ENCODE measurements at regions not wholly inside any gene's neighbourhood (a gene's known extent, or its start where the extent isn't known, plus 50 kb on each side); places are given as distances from the start of the nearest gene placed in this dataset.
"Not testable (repeated sequence)": the region's sequence is repeated elsewhere in the genome, so short reads cannot be mapped to it uniquely, and the experiment has no call there.

DNA sequence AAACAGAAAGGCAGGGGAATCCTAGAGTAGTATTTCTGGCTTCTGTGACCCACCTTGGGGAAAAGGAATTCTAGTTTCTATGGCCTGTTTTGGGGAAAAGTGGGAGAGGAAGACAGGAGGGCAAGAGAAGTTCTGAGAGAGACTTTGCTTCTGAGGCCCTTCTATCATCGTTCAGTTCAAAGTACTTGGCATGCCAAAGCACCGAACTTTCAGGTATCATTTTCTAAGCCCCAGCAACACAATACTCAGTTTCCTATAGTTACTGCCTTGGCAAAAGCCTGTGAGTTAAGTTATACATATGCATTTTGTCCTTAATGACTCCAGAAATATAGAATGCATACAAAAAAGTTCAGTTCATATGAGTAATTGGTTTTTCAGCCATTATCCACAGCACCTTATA lies 74.1 kb upstream of the CHD2 start:
- DNase-seq (ENCODE audit: low read depth): no peak

DNA sequence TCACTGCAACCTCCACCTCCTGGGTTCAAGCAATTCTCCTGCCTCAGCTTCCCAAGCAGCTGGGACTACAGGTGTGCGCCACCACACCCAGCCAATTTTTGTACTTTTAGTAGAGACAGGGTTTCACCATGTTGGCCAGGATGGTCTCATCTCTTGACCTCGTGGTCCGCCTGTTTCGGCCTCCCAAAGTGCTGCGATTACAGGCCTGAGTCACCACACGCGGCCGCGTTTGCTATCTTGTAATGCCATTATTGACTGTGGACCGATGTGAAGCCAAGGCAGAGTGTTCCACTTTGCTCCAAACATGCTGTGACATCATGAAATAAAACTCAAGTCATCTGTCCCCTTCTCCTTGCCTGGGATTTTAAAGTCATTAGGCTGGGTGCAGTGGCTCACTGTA lies 72.1 kb upstream of the CHD2 start:
- DNase-seq (ENCODE audit: low read depth): not testable (repeated sequence)

DNA sequence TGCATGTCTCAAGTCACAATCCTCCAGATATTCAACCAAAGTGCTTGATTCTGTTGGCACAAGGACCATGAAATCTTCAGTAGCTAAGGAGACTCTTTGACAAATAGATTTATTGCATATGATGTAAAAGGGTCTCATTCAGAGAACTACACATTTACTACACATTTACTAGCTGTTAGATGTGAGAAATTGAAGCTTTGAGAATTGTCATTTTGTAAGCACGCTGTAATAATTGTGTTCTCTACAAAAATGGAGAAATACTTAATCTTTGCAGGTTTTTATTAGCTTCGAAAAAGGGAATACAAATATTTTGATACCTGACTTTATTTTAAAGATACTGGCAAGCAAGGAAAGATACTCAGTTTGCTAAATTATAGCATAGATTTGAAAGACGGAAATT lies 70.2 kb upstream of the CHD2 start:
- DNase-seq (ENCODE audit: low read depth): no peak

DNA sequence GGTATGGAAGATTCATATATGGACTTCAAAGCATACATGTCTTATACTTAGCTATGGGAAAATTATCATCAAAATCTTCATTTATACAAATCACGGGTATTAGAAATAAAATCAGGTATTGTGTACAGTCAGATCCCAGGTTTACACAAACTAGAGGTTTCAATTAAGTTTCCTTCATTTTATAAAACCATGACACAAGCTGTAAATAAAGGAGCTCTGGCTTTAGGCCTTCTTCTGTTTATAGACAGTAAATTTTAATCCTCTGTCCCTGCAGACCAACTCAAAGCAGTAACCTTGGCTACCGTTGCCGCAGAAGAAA lies 68.8 kb upstream of the CHD2 start:
- no peak for DNase-seq (ENCODE audit: low read depth)

- DNase-seq (ENCODE audit: low read depth): no peak
Observed at GRCh38 chr15:92831655-92832328, 68.3 kb upstream of the CHD2 start.

DNA sequence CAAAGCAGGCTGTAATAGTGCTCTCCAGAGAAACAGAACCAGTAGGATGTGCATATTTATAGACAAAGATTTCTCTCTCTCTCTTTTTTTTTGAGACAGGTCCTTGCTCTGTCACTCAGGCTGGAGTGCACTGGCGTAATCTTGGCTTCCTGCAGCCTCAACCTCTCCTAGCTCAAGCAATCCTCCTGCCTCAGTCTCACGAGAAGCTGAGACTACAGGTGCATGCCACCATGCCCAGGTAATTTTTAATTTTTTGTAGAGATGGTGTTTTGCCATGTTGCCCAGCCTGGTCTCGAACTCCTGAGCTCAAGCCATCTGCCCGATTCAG lies 67.1 kb upstream of the CHD2 start:
- no peak for DNase-seq (ENCODE audit: low read depth)

GRCh38 chr15:92833493-92834271 lies 66.4 kb upstream of the CHD2 start:
- no peak for DNase-seq (ENCODE audit: low read depth)

DNA sequence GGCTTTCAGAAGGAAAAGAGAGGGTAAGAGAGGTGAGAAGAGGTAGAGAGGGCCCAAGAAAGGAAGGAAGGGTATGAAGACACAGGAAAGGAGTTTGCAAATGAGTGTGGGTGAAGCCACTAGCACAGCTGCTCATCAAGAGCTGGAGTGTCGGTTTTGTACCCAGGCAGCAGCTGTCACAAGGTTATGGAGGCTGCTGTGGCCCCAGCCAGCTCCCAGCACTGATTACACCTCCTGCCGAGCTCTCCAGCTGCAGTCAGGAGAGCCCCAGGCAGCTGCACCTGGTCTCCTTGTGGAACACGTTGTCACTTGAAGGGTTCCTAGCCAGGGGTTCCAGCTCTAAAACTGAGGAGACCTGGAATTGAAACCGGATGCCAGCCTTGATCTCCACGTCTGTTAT lies 60.4 kb upstream of the CHD2 start:
- DNase-seq (ENCODE audit: low read depth): no peak

- DNase-seq (ENCODE audit: low read depth): no peak
Observed at GRCh38 chr15:92840149-92840548, 60.0 kb upstream of the CHD2 start.

- no peak for DNase-seq (ENCODE audit: low read depth)
Observed at GRCh38 chr15:92843326-92843725, 56.8 kb upstream of the CHD2 start.

GRCh38 chr15:92843814-92844213 lies 56.3 kb upstream of the CHD2 start:
- DNase-seq (ENCODE audit: low read depth): no peak

DNA sequence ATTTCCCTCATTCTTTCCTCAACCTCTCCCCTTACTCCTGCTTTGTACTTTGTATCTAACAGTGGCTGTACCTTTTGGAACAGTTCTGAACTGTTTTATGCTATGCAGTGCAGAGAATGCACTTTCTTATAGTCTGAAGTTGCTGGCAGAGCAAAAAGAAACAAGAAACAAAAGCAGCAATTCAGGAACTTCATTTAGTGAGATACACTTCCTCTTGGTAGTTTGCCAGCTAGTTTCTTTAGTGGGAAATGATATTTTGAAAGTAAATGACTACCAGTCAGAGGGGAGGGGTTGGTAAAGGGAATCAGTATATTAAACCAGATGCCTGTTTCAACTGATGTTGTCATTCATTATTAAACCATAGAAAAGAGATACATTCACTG lies 55.0 kb upstream of the CHD2 start:
- peak; percentile 21 for DNase-seq (ENCODE audit: low read depth)

- no peak for DNase-seq (ENCODE audit: low read depth)
Observed at GRCh38 chr15:92846741-92847140, 53.4 kb upstream of the CHD2 start.

DNA sequence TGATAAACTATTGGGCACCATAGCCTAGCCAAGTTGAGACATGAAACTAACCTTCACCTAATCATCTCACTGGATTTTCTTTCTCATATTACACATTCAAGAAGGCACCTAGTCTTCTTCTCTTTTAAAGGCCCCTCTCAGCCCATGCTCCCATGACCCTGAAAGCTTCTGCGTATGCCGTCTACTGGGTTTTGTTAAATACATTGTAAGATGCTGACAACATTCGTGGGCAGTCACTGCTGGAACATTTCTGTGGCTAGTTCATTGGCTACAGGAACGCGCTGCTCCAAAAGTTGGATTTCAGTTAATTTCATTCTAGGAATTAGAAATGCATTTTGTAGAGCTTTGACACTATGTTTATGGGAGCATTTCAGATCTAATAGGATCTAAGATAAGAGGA lies 52.3 kb upstream of the CHD2 start:
- DNase-seq (ENCODE audit: low read depth): no peak

DNA sequence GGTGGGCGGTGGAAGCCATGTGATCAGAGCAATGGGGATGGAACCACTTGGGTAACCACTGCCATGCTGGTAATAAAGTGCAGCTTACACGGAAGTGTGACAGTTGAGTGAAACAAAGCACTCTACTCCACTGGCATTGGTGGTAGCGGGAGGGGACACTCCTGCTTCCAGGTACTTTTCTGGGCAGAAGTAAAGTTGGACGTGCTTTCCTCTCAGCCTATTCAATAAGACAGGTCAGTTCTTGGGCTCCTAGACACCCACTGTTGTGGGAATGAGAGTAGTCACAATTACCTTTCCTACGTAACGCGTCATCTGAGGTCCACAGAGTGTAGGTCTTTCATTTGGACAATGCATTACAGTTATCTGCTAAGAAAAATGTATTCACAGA lies 51.7 kb upstream of the CHD2 start:
- no peak for DNase-seq (ENCODE audit: low read depth)

GRCh38 chr15:92848852-92849598 lies 51.1 kb upstream of the CHD2 start:
- peak; percentile 76 for DNase-seq (ENCODE audit: low read depth)

- not testable (repeated sequence) for DNase-seq (ENCODE audit: low read depth)
Observed at GRCh38 chr15:92850218-92850617, 49.9 kb upstream of the CHD2 start.

All from CMK (cell line).